Fibroblast of the aortic adventitia (primary cell): ENCODE measurements at regions not wholly inside any gene's neighbourhood (a gene's known extent, or its start where the extent isn't known, plus 50 kb on each side); places are given as distances from the start of the nearest gene placed in this dataset.

Source experiments
- DNase-seq: peaks from one replicate; pipeline ENCODE4 v3.0.0-alpha.2; 2010; ENCODE audit warnings: low read depth
- H3K4me3 ChIP-seq: 2 replicates; pipeline ENCODE4 v1.5.1; 2011; ENCODE audit warnings: low read depth, mild to moderate bottlenecking, control low read depth, low read length, moderate library complexity
- TF ChIP-seq, protein P1 (sequence below): IDR thresholded peaks from 2 replicates; pipeline ENCODE4 v1.5.1; 2011; ENCODE audit warnings: mild to moderate bottlenecking, low read length, control low read depth, inconsistent platforms; ENCODE audit not compliant: insufficient read depth

DNA sequence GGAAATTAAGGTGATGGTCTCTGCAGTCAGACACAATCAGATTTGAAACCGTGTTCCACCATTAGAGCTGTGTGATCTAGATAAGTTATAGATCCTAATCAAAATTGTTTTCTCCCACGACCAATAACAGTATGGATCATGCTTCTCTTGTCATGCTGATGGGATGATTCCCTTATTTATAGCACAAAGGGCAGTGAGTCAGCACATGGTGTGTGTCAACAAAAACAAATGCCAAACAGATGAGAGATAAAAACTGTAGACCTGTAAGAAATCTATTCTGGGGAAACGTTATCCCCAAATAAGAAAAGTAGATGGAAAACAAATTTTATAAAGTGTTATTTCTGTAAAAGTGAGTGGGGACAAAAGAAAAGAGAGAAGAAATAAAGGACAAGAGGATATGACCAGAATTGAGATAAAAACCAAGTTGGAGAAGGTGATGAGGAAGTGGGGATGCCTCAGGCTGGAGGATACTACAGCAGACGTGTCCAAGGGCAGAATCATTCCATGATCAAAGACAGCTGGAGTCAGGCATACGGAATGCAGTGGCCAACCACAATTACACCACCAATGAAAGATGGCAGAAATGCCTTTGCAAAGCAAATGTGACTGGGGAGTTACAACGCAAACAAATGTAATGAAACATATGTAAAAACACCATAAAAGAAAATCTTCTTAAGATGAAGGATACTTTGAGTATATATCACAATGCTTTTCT is 377.8 kb upstream of the PRKX start:
- H3K4me3 ChIP-seq: no peak overlapping the region
- no peak for DNase-seq
- TF ChIP-seq, protein P1, sequence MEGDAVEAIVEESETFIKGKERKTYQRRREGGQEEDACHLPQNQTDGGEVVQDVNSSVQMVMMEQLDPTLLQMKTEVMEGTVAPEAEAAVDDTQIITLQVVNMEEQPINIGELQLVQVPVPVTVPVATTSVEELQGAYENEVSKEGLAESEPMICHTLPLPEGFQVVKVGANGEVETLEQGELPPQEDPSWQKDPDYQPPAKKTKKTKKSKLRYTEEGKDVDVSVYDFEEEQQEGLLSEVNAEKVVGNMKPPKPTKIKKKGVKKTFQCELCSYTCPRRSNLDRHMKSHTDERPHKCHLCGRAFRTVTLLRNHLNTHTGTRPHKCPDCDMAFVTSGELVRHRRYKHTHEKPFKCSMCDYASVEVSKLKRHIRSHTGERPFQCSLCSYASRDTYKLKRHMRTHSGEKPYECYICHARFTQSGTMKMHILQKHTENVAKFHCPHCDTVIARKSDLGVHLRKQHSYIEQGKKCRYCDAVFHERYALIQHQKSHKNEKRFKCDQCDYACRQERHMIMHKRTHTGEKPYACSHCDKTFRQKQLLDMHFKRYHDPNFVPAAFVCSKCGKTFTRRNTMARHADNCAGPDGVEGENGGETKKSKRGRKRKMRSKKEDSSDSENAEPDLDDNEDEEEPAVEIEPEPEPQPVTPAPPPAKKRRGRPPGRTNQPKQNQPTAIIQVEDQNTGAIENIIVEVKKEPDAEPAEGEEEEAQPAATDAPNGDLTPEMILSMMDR: no peak

DNA sequence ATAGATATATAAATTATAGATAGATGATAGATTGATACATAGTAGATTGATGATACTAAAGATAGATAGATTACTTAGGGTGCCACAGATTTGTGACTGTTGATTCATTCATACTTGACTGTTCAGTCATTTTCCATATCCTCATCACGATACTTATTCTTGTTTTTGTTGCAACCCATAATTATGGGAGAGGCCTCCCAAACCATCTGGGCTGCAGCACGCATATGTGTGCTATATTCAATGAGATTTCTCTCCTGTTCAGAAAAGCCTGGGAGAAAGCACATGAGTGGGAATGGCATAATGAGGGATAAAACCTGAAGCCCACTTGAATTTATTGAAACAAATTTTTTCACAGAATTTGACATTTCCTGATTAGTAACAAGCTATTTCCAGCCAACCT is 346.4 kb upstream of the PRKX start:
- H3K4me3 ChIP-seq: no peak overlapping the region
- no peak for DNase-seq
- TF ChIP-seq, protein P1: no peak

DNA sequence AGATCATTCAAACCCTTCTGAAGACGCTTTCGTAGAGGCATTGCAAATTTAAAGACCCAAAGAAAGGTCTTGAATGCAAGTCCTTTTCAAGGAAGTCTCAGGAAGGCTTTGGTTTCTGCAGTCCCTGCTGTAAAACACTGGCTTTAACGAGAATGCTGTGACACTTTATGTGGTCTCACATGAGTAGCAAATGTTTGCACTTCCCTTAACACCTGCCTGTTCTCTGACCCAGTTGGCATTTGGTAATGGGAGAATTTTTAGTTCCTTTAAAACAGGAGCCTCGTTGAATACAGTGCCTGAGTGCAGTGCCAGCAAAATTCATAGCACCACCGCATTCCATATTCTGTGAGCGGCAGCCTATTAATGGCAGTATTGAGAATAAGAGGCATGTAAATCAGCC is 330.5 kb upstream of the PRKX start:
- TF ChIP-seq, protein P1: no peak
- no peak overlapping the region for H3K4me3 ChIP-seq
- DNase-seq: no peak

DNA sequence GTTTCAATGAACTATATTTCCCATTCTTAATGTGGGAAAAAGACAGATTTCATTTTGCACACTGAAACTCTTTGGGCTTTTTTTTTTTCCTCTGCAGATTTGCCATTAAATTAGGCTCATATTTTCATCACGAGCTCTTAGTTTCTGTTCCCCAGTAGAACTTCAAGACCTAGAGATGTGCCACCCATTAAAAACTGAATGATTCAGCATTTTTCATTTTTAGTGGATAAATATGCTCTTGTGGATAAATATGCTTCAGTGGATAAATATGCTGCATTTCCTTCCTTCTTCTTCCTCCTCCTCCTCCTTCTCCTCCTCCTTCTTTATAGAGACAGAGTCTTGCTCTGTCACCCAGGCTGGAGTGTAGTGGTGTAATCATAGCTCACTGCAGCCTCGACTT is 322.4 kb upstream of the PRKX start:
- DNase-seq: no peak
- TF ChIP-seq, protein P1: no peak
- H3K4me3 ChIP-seq: no peak overlapping the region

DNA sequence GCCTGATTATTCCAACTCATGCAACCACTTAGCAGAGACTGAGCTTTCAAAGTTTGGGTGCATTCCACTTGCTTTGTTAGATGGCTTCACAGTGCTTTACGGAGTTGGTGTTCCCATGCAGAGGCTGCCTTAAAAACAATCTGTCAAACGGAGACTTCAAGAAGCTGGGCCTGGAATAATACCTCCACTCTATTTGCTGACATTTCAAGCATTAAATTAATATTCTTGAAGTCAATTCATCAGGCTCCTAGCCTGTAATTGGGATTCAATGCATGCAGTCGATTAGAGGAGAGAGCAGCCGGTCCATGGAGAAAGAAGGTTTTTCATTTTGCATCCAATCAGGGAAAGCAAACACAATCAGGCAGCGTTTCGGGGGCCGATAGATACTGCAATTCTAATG is 314.7 kb upstream of the PRKX start:
- H3K4me3 ChIP-seq: no peak overlapping the region
- no peak for DNase-seq
- TF ChIP-seq, protein P1: no peak

DNA sequence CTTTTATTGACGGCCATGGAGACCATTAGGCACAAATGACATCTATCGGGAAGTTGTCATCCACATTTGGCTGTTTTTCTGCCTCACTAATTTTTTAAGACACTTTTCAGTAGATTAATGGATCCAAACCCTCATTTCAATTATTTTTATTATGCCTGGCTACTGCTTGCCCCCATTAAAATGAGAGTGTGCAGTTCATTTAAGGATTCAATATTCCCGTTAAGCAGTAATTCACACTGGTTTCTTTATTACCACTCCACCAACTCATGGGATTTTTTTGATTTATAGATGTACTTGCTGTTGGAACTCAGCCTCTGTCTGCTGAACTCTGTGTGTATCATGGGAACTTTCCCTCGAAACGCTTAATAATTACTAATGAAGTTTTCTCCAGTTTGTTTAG is 291.8 kb upstream of the PRKX start:
- H3K4me3 ChIP-seq: no peak overlapping the region
- no peak for DNase-seq

More for the DNA sequence above, 291.8 kb upstream of the PRKX start:
- TF ChIP-seq, protein P1: no peak
